GM19452 (cell line): ENCODE measurements at regions not wholly inside any gene's neighbourhood (a gene's known extent, or its start where the extent isn't known, plus 50 kb on each side); places are given as distances from the start of the nearest gene placed in this dataset.

Source experiments
- ATAC-seq: cut with Tn5 transposase; IDR thresholded peaks from one replicate; pipeline ENCODE4 v1.9.1; 2021; ENCODE audit not compliant: unreplicated experiment

DNA sequence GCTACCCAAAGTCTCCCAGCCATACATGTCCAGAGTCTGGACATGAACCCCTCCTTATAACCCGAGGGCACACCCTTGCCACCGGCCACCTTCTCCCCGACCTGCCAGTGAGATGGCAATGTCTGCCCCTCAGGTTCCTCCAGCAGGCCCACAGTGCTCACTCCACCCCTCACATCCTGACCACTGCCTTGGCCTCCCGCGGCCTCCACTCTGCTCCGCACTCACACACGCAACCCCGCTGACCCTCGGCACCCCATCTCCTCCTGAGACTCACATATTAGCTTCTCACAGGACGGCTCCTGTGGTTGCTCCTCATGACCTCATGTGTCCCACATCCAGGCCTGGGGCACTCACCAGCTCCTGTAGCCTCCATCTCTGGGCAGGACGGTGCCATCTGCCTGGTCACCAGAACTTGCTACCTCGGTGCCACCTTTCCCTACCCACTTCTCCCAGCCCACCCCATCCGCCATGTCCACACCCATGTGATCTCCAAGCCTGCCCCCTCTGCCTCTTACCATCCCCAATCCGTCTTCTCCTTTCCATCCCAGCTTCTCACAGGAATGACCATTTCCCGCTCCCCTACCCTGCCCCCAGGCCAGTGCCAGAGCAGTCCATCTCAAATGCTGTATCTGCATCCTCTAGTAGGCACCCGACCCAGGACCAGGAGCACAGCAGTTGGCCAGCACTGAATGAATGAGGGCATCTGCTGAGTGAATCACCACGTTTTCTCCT, 198.6 kb upstream of the DIO3 start:
- no peak for ATAC-seq

DNA sequence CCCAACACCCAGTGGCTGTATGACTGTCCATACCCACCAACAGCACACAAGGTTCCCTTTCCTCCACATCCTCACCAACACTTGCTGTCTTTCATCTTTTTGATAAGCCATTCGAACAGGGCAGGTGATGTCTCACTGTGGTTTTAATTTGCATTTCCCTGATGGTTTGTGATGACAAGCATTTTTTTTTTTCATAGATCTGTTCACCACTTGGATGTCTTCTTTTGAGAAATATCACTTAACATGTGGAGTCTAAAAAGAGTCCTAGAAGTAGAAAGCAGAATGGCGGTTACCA, 198.1 kb upstream of the DIO3 start:
- no peak for ATAC-seq

DNA sequence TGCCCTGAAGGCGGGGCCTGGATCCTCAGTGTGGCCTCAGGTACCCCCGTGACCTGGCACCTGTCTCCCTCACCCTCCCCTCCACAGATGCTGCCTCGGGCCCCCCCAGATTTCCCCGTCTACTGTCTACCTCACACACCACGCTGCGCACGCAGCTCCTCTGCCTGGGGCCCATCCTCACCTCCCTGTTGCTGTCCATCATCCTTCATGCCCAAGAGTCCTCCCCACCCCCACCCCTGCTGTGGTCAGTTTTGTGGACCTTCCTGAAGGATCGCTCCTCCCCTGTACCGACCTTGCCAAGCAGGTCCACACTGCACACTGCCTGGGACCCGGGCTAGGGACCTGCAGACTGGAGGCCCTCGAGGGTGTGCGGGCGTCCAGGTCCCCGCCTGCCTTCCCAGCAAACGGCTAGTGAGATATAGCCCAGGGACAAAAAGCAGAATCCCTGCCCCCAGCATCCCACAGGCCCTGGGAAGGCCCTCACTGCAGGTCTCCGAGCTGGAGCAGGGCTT, 197.4 kb upstream of the DIO3 start:
- ATAC-seq: no peak

DNA sequence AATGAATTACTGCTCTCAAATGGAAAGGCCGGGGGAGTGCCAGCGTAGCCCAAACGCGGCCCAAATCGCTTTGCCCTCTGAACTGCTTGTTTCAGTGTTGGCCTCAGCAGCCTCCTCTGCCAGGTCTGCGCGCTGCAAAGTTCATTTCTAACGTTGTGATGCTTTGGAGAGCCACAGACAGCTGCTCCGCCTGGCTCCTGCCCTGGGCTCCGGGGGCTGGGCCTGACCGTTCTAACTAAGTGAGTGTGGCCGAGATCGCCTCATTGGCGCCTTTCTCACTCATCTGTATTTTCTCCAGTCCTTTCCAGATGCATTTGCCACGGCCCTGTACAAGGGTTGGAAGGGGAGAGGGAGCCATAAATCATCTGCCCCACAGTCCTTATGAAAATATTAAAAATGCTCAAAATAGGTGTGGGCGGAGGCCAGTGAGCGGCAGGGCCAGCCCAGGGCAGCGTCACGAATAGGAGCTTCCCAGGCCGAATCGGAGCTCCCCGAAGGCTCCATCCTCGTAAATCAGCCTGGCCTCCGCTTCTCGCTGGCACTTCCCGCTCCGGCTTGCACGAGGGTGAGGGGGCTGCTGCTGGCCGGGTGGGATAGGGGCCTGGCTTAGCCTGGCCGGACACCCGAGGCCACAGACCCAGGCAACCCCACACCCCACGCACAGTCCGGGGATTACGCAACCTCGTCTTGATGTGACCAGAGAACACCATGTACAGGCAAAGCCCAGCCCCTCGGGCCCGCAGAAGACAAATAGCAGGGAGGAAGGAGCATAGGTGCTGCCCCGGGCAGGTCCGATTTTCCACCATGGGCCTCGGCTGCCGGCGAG, 196.6 kb upstream of the DIO3 start:
- no peak for ATAC-seq

DNA sequence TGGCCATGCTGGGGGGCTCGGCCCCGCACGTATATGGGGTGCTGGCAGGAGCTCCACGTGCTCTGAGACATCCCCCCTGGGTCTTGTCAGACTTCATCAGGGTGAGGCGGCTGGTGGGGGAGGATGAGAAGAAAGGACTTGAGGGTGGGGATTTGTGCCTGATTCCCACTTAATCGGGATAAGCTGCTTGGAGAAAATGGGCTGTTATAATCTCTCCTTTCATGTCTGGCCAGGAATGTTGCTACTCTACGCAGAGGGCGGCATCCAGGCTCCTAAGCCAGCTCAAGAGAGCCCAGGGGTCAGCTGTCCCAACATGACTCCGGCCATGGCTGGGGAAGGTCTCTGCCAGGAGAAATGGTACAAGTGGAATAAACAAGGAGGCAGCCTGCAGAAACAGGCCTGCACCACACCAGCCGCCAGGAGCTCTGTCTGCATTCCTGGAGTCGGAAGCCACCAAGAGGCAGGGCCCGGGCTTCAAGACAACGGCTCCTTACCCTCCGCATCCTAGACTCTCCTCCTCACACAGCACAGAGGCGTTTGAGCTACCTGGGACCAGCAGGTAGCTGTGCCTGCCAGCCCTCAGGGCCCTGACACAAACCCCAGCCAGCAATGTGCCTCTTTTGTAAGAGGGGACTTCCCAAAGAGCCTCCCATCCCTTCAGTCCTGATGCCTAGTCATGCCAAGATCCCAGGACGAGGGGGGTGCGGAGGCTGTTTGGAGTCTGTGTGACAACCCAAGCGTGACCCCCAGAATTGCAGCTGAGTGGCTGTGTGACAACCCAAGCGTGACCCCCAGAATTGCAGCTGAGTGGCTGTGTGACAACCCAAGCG, 195.8 kb upstream of the DIO3 start:
- no peak for ATAC-seq

DNA sequence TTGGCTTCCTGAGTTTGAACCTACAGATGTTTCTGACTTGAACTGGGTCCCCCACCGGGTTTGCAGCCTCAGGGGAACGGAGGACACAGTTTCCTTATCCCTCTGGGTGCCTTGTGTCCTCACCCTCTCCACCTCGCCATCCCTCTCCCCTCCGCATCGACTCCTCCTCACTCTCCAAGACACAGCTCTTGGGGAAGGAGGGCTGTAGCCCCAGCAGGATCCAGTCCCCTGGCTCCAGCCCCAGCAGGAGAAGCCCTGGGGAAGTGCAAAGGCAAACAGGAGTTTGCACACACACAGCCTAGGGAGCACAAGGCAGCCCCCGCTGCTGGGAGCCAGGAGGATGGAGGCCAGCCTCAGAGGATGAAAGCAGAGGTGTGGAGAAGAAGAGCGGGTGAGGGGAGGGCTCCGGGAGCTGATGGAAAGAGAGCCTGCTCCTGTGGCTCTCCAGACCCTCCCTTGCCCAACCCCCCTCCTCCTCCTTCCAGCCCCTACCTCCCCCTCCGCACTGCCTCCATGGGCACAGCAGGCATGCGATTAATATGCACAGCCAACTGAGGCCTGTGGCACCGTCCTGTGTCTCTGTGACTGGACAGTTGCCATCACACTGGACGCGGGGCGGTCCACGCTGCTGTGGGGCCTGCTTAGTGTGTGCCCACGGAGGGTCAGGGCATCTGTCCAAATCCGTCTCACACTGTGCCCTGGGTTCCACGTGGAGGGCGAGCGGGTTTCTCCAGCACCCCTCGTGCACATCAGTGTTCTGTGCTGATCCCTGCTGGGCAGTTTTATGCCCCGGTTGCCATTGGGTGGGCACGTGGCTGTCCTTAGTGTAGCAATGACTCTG, 193.7 kb upstream of the DIO3 start:
- ATAC-seq: no peak

DNA sequence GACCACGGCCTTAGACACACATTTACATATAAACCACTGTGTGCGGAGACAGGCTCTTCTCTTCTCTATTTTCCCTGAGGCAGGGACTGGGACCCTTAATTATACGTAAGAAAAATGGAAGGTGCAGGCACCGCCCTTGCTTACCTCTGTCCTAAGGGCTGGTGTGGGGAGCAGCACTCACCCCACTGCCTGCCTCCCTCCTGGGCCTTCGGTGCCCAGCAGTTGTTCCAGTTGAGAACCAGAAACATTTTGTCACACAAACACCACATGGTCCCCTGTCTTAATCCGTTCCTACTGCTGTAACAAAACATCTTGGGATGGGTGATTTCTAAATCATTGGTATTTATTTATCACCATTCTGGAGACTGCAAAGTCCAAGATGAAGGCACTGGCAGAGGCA, 192.7 kb upstream of the DIO3 start:
- no peak for ATAC-seq

DNA sequence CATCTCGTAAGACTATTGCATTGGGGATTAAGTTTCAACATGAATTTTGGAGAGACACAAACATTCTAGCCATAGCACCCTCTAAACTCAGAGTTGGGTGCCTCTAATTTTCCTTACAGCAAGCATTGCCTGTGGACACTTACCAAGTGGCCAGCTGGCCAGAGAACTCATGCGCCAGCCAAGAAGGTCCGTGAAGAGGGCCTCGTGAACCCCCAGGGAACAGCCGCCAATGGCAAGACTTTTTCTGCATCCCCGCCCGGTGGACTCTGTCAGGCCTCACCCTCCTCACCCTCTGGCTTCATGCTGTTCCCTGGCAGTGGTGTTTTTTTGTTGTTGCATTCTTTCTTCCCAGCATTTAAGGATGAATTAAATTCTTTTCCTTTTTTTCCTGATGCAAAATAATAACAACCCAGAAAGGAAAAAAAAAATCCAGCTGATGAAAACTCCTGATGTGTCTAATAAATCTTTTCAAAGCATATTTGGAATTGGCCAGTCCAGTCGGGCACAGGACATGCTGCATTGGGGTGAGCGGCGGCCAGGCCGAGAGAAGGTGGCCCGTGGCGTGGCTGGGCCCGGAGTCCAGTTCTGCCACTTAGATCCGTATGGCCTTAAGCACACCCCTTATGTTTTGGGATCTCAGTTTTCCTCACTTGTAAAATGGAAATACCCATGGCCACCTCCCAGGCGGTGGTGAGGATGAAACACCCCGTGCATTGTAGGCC, 191.9 kb upstream of the DIO3 start:
- no peak for ATAC-seq

DNA sequence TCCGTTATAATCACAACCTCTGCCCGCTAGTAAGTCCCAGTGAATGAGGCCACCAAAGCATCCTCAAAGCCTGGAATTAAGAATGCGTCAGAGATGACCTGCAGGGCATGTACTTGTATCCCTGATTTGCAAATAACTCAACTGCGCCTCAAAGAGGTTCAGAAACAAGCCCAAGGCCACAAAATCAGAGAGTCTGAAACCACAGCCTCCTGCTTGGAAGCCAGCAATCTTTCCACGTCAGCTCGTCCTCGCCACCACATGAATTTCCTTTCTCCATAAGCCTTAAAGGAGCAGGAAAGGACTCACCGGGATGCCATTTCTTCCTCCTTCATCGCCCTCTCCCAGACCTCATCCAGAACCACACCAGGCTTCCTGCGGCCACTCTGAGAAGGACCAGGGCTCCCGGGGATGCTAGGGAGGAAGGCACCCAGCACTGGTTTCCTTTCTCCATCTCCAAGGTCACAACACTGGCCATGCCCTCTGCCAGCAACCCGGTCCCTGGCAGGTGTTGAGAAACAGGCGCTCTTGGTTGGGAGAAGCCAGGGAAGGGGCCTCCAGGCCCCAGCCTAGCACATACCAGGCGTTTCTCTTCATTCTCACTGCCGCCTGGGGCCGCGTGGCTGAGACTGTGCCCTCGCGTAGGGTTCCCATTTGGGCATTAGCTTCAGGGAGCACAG, 191.2 kb upstream of the DIO3 start:
- no peak for ATAC-seq

DNA sequence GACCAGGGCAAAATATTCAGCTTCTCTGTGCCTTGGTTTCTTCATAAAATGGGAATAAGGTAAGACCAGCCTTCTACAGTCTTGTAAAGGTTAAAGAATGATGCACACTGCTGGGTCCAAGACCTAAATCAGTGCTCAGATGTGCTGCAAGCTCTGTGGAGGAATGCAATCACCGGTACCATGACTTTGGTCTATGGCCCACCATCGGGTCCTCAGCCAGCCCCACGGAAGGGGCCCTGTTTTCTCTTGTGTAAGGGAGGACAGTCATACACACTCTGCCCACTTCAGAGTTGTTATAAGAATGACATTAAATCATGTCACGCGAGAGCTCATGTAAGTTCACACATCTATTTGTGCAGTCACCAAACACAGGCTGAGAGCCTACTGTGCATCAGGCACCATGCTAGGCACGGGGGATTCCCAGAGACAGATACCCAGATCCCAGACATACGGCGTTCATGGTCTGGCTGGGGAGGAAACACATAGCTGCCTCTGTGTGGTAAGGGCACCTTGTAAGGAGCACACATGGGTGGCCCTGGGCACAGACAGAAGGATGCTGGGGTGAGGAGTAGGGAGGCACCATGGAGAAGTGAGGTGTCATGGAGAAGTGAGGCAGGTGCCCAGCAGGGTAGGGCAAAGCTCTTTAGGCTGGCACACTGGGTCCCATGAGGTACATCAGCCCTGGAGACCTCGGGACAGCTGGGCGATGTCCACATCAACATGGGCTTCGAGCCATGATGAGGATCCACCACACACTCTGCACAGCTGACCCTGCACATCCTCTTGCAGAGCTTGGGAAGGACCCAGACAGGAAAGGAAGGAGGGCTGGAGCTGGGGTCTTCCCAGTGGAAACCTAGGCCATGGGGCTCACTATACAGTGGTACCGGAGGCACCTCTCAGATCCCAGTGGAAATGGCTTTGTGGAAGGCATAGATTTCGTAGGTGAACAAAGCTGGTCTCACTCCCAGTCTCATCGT, 190.4 kb upstream of the DIO3 start:
- ATAC-seq: no peak

DNA sequence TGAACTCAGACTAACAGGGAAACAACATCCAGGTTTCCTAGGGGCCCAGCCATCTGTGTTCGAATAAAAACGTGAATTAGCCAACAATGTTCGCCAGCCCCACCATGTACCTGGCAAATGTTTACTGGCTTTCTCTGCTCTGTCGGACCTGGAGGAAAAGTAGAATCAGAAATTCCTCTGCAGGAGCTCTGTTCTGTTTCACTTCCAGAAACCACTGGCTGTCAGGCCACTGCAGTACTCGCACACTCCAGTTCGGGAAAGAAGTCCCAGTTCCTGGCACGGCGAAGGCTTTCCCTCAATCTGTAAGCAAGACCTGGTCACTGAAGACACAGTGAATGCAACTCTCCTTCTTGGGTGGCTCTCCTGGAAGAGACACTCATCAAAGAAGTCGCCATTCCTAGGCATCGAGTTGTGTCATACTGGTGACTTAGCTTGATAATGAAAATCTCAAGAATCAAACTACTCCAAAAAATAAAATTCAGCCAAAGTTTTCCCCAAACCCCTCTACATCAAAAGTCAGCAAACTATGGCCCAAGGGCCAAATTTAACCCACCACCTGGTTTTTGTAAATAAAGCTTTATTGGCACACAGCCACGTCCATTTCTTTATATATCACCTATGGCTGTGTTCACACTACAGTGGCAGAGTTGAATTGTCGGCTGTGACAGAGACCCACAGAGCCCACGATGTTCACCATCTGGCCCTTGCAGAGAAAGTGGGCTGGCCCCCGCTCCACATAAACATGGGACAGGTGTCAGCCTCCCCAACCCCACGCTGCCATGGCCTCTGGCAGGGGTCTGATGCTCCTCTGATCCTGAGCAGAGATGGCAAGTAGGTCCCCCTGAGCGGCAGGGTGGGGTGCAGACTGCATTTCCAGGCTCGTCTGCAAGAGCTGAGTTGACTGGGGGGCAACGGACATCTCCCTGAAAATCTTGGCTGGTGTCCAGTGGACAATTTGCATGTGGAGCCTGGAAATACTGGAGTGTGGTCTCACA, 189.2 kb upstream of the DIO3 start:
- ATAC-seq: no peak

DNA sequence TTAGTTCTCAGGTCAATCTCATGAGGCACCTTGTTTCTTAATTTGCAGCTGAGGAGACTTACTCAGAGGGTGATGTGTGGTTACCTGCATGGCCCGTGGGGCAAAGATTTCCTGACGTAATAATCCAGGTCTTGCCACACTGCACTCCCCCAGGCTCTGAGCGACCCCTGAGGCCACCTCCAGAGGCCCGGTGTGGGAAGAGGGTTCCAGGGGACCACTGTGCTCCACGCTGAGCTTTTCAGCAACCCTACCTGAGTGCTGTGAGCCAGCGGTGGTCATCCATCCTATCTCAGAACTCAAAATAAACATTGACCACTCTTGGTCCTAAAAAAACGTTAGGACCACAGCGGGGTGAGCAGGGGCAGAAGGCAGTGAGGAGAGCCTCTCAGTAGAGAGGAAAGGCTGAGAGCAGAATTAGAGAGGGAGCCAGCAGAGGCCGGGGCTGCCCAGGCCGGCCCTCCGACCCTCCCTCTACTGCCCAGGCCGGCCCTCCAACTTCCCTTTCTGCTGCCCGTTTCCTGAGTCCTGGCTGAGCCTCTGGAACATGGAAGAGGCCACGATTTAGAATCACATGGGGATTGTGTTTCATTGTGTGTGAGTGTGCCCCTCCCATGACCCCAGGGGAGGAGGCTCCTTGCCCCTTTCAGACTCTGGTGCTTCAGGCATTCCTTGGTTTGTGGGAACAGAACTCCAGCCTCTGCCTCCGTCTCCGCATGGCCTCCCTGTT, 188.2 kb upstream of the DIO3 start:
- ATAC-seq: no peak

DNA sequence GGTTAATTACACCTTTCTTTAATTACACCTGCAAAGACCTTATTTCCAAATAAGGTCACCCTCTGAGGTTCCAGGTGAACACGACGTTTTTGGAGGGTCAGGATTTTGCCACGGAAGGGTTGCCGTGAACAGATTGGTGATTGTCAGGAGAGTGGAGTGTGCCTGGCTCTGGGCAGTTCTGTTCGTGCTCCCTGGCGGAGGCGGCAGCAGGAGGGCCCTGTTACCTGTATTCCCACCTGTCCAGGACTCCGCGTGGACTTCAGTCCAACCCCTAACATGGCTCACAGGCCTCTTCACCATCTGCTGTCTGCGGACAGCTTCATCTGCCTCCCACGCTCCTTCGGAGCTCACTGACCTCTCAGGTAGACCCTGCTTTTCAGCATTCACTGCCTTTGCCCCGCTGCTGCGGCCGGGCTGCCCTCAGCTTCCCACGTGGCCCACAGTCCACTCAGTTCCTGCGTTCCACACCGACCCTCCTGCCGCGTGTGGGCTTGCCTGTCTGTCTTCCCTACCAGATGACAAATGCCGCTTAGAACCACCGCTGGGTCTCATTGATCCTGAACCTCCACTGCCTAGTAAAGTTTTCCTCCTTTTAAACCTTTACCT, 187.5 kb upstream of the DIO3 start:
- ATAC-seq: no peak

DNA sequence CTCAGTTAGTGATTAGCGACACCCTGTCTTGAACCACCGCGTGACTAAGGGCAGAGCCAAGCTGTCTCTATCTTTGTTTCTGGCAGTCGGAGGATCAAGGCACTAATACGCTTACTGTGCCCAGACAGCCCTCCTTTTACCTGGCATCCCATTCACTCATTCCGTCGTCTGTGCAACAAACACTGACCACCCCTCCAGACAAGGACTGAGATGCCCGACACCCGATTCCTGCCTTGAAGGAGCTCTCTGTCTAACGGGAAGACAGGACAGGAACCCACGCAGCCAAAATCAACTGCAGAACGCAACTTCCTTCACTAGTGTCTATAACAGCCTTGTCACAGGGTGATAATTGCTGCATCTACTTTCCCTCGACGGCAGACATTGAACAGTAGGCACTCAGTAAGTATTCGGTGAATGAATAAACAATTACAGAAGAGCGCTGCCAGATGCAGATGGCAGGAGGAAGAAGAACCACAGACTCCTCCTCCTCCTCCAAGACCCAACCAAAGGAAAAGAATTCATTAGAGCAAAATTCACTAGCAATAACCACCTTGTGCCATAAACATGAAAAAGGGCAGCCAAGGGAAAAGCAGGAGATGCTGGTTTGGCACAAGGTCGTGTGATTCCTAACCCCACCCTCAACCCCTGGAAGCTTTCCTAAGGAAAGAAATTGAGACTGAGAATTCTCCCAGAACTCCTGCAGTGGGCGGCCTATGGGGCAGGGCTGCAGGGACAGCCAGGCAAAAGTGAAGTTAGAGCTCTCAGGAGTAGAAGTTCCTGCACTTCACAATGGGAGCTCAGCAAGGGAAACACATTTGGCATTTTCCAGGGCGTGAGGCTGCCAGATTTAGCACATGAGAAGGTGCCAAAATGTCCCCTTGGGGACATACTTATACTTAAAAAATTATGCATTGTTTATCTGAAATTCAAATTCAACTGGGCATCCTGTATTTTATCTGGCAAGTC, 186.6 kb upstream of the DIO3 start:
- no peak for ATAC-seq

DNA sequence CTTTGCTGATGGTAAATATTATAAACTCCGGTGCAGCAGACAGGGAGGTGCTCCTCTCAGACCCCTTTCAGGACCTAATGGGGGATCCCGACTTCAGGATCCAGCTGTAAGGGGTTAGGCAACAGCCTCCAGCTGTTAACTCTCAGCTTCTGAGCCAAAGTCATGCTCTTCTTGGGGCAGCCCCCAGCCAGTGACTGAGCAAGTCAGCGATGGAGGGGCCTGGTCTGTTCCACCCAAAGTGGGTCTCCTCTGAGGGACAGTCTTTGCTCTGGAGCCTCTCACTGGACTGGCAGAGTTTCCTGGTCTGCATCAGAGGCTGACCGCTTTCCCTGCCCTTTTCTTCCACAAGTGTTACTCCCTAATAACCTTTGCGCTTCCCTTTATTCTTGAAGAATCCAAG, 184.2 kb upstream of the DIO3 start:
- no peak for ATAC-seq
